Fibroblast of lung (primary cell): ENCODE measurements at regions not wholly inside any gene's neighbourhood (a gene's known extent, or its start where the extent isn't known, plus 50 kb on each side); places are given as distances from the start of the nearest gene placed in this dataset.

Experiments used
- DNase-seq, 2 donors: peaks; one replicate each; pipeline versions ENCODE4 v3.0.0 to v3.0.0-alpha.2; 2010; ENCODE audit warnings: low read depth in 2 of 2
- H2AFZ ChIP-seq: 2 replicates; pipeline ENCODE4 v1.5.1; 2012; ENCODE audit warnings: low read length, control low read depth, inconsistent platforms
- H3K27ac ChIP-seq: 2 replicates; pipeline ENCODE4 v1.5.1; 2011; ENCODE audit warnings: low read length, control low read depth; ENCODE audit not compliant: insufficient read depth
- H3K27me3 ChIP-seq: 2 replicates; pipeline ENCODE4 v1.5.1; 2011; ENCODE audit warnings: mild to moderate bottlenecking, low read length; ENCODE audit not compliant: control insufficient read depth, insufficient read depth
- H3K36me3 ChIP-seq: 2 replicates; pipeline ENCODE4 v1.5.1; 2011; ENCODE audit warnings: low read length; ENCODE audit not compliant: control insufficient read depth, insufficient read depth
- H3K4me1 ChIP-seq: 2 replicates; pipeline ENCODE4 v1.5.1; 2011; ENCODE audit warnings: low read length; ENCODE audit not compliant: control insufficient read depth, insufficient read depth; ENCODE audit errors: extremely low read depth
- H3K4me2 ChIP-seq: 2 replicates; pipeline ENCODE4 v1.5.1; 2011; ENCODE audit warnings: low read length, control low read depth; ENCODE audit not compliant: insufficient read depth; ENCODE audit errors: extremely low read depth
- H3K4me3 ChIP-seq, 4 experiments: fragments of 200-600 bp in 1 of 4; sonication (generic) in 1 of 4; replicated peaks in 1 of 4; 2 replicates each; pipeline ENCODE4 v1.5.1; 2011 to 2016; ENCODE audit warnings: low read length in 4 of 4, low read depth in 3 of 4, mild to moderate bottlenecking in 3 of 4, control low read depth in 2 of 4, inconsistent platforms in 1 of 4, mixed read lengths in 1 of 4; ENCODE audit not compliant: insufficient read depth in 1 of 4; ENCODE audit errors: control extremely low read depth in 1 of 4
- H3K79me2 ChIP-seq: 2 replicates; pipeline ENCODE4 v1.5.1; 2012; ENCODE audit warnings: mild to moderate bottlenecking, low read length, inconsistent platforms; ENCODE audit not compliant: control insufficient read depth, insufficient read depth
- H3K9ac ChIP-seq: 2 replicates; pipeline ENCODE4 v1.5.1; 2011; ENCODE audit warnings: mild to moderate bottlenecking, low read length, control low read depth; ENCODE audit not compliant: insufficient read depth
- H3K9me3 ChIP-seq: 2 replicates; pipeline ENCODE4 v1.5.1; 2012; ENCODE audit warnings: low read depth, low read length; ENCODE audit not compliant: control insufficient read depth, insufficient read depth
- H4K20me1 ChIP-seq: 2 replicates; pipeline ENCODE4 v1.5.1; 2011; ENCODE audit warnings: low read length; ENCODE audit not compliant: control insufficient read depth, insufficient read depth; ENCODE audit errors: extremely low read depth
- EZH2 ChIP-seq: IDR thresholded peaks from 2 replicates; pipeline ENCODE4 v1.5.1; 2012; ENCODE audit warnings: low read length, control low read depth, mild to moderate bottlenecking; ENCODE audit errors: missing control alignments
- TF ChIP-seq, protein P1 (sequence below), 2 donors: IDR thresholded peaks in 1 of 2; conservative IDR thresholded peaks in 1 of 2; 1 replicate in 1 of 2; 2 replicates in 1 of 2; pipeline ENCODE4 v1.5.1; 2011 to 2012; ENCODE audit warnings: low read length in 2 of 2, control low read depth in 1 of 2, inconsistent platforms in 1 of 2, low read depth in 1 of 2, mild to moderate bottlenecking in 1 of 2

DNA sequence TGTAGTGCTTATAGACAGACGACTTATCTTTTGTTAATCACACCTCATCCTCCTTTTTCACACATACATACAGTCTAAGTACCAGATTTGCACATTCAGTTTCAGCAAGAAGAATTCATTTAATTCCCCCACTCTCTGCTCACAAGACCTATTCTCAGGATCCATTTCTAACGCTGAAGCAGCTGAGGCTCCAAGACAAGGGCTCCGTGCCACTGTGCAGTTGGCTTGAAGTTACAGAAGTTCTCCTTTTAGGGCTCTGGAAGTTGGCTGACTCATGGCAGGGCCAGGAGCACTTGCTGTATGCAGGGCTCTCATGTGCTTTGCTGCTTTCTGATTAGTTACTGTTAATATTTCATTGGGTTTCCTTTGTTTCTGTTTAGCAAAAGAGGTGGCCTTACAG is 1566.9 kb upstream of the TMEM132C start:
- no peak overlapping the region for H2AFZ ChIP-seq
- TF ChIP-seq EZH2 = no peak
- TF ChIP-seq, protein P1, sequence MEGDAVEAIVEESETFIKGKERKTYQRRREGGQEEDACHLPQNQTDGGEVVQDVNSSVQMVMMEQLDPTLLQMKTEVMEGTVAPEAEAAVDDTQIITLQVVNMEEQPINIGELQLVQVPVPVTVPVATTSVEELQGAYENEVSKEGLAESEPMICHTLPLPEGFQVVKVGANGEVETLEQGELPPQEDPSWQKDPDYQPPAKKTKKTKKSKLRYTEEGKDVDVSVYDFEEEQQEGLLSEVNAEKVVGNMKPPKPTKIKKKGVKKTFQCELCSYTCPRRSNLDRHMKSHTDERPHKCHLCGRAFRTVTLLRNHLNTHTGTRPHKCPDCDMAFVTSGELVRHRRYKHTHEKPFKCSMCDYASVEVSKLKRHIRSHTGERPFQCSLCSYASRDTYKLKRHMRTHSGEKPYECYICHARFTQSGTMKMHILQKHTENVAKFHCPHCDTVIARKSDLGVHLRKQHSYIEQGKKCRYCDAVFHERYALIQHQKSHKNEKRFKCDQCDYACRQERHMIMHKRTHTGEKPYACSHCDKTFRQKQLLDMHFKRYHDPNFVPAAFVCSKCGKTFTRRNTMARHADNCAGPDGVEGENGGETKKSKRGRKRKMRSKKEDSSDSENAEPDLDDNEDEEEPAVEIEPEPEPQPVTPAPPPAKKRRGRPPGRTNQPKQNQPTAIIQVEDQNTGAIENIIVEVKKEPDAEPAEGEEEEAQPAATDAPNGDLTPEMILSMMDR (conservative IDR thresholded peaks at IDR 0.05 in 1 of 2, IDR thresholded peaks at IDR 0.05 in 1 of 2; ENCODE audit: low read depth in 1 of 2, low read length in 2 of 2) = no peak
- no peak for DNase-seq
- H4K20me1 ChIP-seq = no peaks in the 10 kb centered on the region
- H3K79me2 ChIP-seq = no peaks in the 10 kb centered on the region
- no peaks in the 10 kb centered on the region for H3K4me1 ChIP-seq
- H3K27ac ChIP-seq = no peak overlapping the region
- H3K9me3 ChIP-seq = no peaks in the 10 kb centered on the region
- H3K9ac ChIP-seq = no peak overlapping the region
- H3K36me3 ChIP-seq = no peaks in the 10 kb centered on the region
- H3K4me3 ChIP-seq = no peak overlapping the region
- H3K27me3 ChIP-seq = no peaks in the 10 kb centered on the region
- no peak overlapping the region for H3K4me2 ChIP-seq

DNA sequence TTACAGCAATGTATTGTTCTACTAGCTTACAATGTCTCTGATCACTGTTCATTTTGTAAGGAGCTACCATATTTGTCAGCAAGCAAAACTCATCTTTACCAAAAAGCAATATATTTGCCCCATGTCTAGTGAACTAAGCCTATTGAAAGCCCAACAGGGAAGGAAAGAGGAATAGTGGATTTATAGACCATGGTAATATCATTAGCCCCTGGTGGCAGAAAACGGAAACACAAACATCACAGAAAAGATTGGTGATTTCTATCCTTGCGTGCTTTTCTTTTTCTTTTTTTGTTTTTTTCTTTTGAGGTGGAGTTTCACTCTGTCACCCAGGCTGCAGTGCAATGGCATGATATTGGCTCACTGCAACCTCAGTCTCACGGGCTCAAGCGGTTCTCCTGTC is 1562.4 kb upstream of the TMEM132C start:
- no peak overlapping the region for H3K9ac ChIP-seq
- TF ChIP-seq EZH2 = no peak
- TF ChIP-seq, protein P1 (conservative IDR thresholded peaks at IDR 0.05 in 1 of 2, IDR thresholded peaks at IDR 0.05 in 1 of 2; ENCODE audit: low read depth in 1 of 2, low read length in 2 of 2) = no peak

DNA sequence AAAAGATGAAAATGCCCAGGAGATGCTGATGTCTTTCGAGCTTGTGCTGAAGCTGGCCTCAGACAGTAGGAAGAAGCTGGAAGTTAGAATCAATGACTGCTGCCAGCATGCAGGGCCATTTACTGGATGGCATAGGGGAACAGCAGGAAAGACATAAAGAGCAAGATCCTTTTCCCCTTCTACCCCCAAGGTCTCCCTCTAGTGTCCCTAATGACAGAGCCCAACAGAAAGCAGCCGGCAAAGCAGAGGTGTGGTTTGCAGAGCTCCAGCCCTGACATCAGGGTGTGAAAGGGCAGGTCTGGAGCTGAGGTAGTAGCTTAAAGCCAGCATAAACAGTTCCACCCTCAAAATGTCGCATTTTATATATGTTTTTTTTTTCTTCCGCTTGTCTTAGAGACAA is 1560.7 kb upstream of the TMEM132C start:
- no peak for TF ChIP-seq EZH2
- TF ChIP-seq, protein P1 (conservative IDR thresholded peaks at IDR 0.05 in 1 of 2, IDR thresholded peaks at IDR 0.05 in 1 of 2; ENCODE audit: low read depth in 1 of 2, low read length in 2 of 2) = no peak
- Histone ChIP-seq H3K4me1 (no peaks in the 10 kb centered on the region), H3K79me2 (no peaks in the 10 kb centered on the region), H3K4me3 (no peak overlapping the region), H3K4me2 (no peak overlapping the region), H3K27ac (no peak overlapping the region), H3K36me3 (no peaks in the 10 kb centered on the region), H3K9me3 (no peaks in the 10 kb centered on the region), H4K20me1 (no peaks in the 10 kb centered on the region), H2AFZ (no peak overlapping the region), H3K27me3 (no peaks in the 10 kb centered on the region), H3K9ac (no peak overlapping the region)
- DNase-seq = no peak

More for the DNA sequence above, 1562.4 kb upstream of the TMEM132C start:
- Histone ChIP-seq H3K4me1 (no peaks in the 10 kb centered on the region), H3K4me3 (no peak overlapping the region), H3K27me3 (no peaks in the 10 kb centered on the region), H4K20me1 (no peaks in the 10 kb centered on the region), H3K79me2 (no peaks in the 10 kb centered on the region), H2AFZ (no peak overlapping the region), H3K4me2 (no peak overlapping the region), H3K36me3 (no peaks in the 10 kb centered on the region), H3K27ac (no peak overlapping the region), H3K9me3 (no peaks in the 10 kb centered on the region)
- DNase-seq = no peak
